GM12873 (cell line): ENCODE measurements at regions not wholly inside any gene's neighbourhood (a gene's known extent, or its start where the extent isn't known, plus 50 kb on each side); places are given as distances from the start of the nearest gene placed in this dataset.

Source experiments
- CTCF ChIP-seq: IDR thresholded peaks from 2 replicates; pipeline ENCODE4 v1.5.1; 2012; ENCODE audit warnings: low read depth, mild to moderate bottlenecking, moderate library complexity, low read length, control low read depth; ENCODE audit not compliant: insufficient read depth; ENCODE audit errors: missing control alignments

GRCh38 chr18:76610012-76610411 lies 115.0 kb upstream of the ZNF516 start:
- TF ChIP-seq CTCF = no peak

- no peak for TF ChIP-seq CTCF
Measured at GRCh38 chr18:76605341-76605929, 110.4 kb upstream of the ZNF516 start.

- no peak for TF ChIP-seq CTCF
Measured at GRCh38 chr18:76604935-76605240, 109.8 kb upstream of the ZNF516 start.

GRCh38 chr18:76604108-76604934 lies 109.3 kb upstream of the ZNF516 start:
- TF ChIP-seq CTCF = no peak

- no peak for TF ChIP-seq CTCF
Measured at GRCh38 chr18:76602191-76602590, 107.1 kb upstream of the ZNF516 start.

GRCh38 chr18:76594966-76595365 lies 99.9 kb upstream of the ZNF516 start:
- TF ChIP-seq CTCF = no peak

- TF ChIP-seq CTCF = no peak
Measured at GRCh38 chr18:76593843-76594242, 98.8 kb upstream of the ZNF516 start.
